Mesendoderm (in vitro differentiated cells): ENCODE measurements at regions not wholly inside any gene's neighbourhood (a gene's known extent, or its start where the extent isn't known, plus 50 kb on each side); places are given as distances from the start of the nearest gene placed in this dataset.
"Not testable (repeated sequence)": the region's sequence is repeated elsewhere in the genome, so short reads cannot be mapped to it uniquely, and the experiment has no call there.

Experiments used
- DNase-seq: peaks from one replicate; pipeline ENCODE4 v3.0.0; 2013
- H2AK5ac ChIP-seq: 2 replicates; pipeline ENCODE4 v1.6.1; 2013; ENCODE audit warnings: low read length, inconsistent platforms
- H2BK120ac ChIP-seq: 2 replicates; pipeline ENCODE4 v1.6.1; 2013; ENCODE audit warnings: low read depth, mild to moderate bottlenecking, low read length, moderate library complexity, mixed read lengths
- H2BK15ac ChIP-seq: replicated peaks from 2 replicates; pipeline ENCODE4 v1.6.1; 2013; ENCODE audit warnings: low read depth, mild to moderate bottlenecking, moderate library complexity
- H2BK5ac ChIP-seq: 2 replicates; pipeline ENCODE4 v1.6.1; 2013; ENCODE audit warnings: low read length, inconsistent platforms
- H3K18ac ChIP-seq: 2 replicates; pipeline ENCODE4 v1.6.1; 2013; ENCODE audit warnings: mild to moderate bottlenecking, low read length, mixed read lengths
- H3K23ac ChIP-seq: one replicate; pipeline ENCODE4 v1.6.1; 2013; ENCODE audit warnings: low read length
- H3K27ac ChIP-seq: 2 replicates; pipeline ENCODE4 v1.5.1; 2013; ENCODE audit warnings: low read depth, mild to moderate bottlenecking, inconsistent platforms, low read length, moderate library complexity
- H3K27me3 ChIP-seq: 2 replicates; pipeline ENCODE4 v1.6.1; 2013; ENCODE audit warnings: low read length, control low read depth, mild to moderate bottlenecking, inconsistent platforms; ENCODE audit not compliant: insufficient read depth, poor library complexity
- H3K36me3 ChIP-seq: 2 replicates; pipeline ENCODE4 v1.6.1; 2013; ENCODE audit warnings: low read length, inconsistent platforms; ENCODE audit not compliant: control insufficient read depth, insufficient read depth
- H3K4ac ChIP-seq: one replicate; pipeline ENCODE4 v1.6.1; 2013; ENCODE audit warnings: low read depth, mild to moderate bottlenecking, low read length, moderate library complexity
- H3K4me1 ChIP-seq: 2 replicates; pipeline ENCODE4 v1.6.1; 2013; ENCODE audit warnings: low read depth, low read length, inconsistent platforms; ENCODE audit not compliant: control insufficient read depth
- H3K4me2 ChIP-seq: 2 replicates; pipeline ENCODE4 v1.6.1; 2013; ENCODE audit warnings: low read length
- H3K4me3 ChIP-seq: 2 replicates; pipeline ENCODE4 v1.5.1; 2013; ENCODE audit warnings: mild to moderate bottlenecking, low read length
- H3K56ac ChIP-seq: one replicate; pipeline ENCODE4 v1.6.1; 2013; ENCODE audit warnings: low read length
- H3K79me1 ChIP-seq: 2 replicates; pipeline ENCODE4 v1.6.1; 2013; ENCODE audit warnings: low read length, inconsistent platforms
- H3K79me2 ChIP-seq: 2 replicates; pipeline ENCODE4 v1.6.1; 2013; ENCODE audit warnings: mild to moderate bottlenecking, low read length; ENCODE audit not compliant: control insufficient read depth, insufficient read depth
- H3K9ac ChIP-seq: 2 replicates; pipeline ENCODE4 v1.6.1; 2013; ENCODE audit warnings: low read length, inconsistent platforms
- H4K5ac ChIP-seq: one replicate; pipeline ENCODE4 v1.6.1; 2013; ENCODE audit warnings: low read length
- H4K8ac ChIP-seq: one replicate; pipeline ENCODE4 v1.6.1; 2013; ENCODE audit warnings: low read depth, mild to moderate bottlenecking, control low read depth, low read length, moderate library complexity
- WGBS: extraction: QIAGEN DNeasy Blood & Tissue Kit; methylation state at CpG from one replicate; pipeline ENCODE4 v1.1.7; 2013; ENCODE audit warnings: low lambda C conversion rate, missing lambda C conversion rate; ENCODE audit not compliant: insufficient coverage; ENCODE audit errors: extremely low coverage; 5-methylcytosine and 5-hydroxymethylcytosine counted together

- not testable (repeated sequence) for H3K36me3 ChIP-seq, H3K56ac ChIP-seq, H3K4ac ChIP-seq
Measured at GRCh38 chr17:20633268-20634059, 53.9 kb downstream of the CDRT15L2 start.

DNA sequence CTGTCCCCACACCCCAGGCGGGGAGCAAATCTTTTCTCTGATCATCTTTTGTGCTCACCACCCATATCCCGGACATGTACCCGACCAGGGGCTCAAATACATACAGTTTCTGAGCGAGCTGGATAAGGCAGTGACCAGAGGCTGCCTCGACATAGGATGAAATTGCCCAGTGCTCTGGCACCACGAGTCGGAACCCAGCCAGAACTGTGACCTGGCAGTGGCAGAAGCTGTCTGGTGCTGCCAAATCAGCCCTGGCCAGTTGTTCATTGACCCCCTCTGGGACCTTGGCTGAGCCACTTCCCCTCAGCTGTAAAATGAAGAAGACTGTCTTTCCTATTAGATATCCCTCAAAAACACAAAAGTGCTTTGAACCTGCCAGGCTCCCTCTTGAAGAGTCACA, 60.6 kb downstream of the CDRT15L2 start:
- H3K4ac ChIP-seq, H3K27me3 ChIP-seq, H3K4me3 ChIP-seq, DNase-seq, H3K4me2 ChIP-seq, H3K9ac ChIP-seq, H3K36me3 ChIP-seq, H3K79me1 ChIP-seq, H3K56ac ChIP-seq, H2BK15ac ChIP-seq, H3K18ac ChIP-seq, H2AK5ac ChIP-seq, H3K4me1 ChIP-seq, H4K5ac ChIP-seq, H4K8ac ChIP-seq, H3K23ac ChIP-seq, H3K27ac ChIP-seq, H2BK120ac ChIP-seq, H2BK5ac ChIP-seq, H3K79me2 ChIP-seq: not testable (repeated sequence)
- WGBS = no CpG with 5 or more reads among the region's 7 CpGs

More at GRCh38 chr17:20633268-20634059, 53.9 kb downstream of the CDRT15L2 start:
- H3K27ac ChIP-seq, H2BK5ac ChIP-seq, H3K23ac ChIP-seq, H3K79me2 ChIP-seq, H2BK15ac ChIP-seq, H2AK5ac ChIP-seq, H2BK120ac ChIP-seq, H3K4me1 ChIP-seq, H3K18ac ChIP-seq, H3K27me3 ChIP-seq, DNase-seq, H4K5ac ChIP-seq, H3K79me1 ChIP-seq, H4K8ac ChIP-seq, H3K9ac ChIP-seq, H3K4me2 ChIP-seq, H3K4me3 ChIP-seq: not testable (repeated sequence)
- no CpG with 5 or more reads among the region's 33 CpGs for WGBS

GRCh38 chr17:20646661-20647272, 67.2 kb downstream of the CDRT15L2 start:
- H4K5ac ChIP-seq, H3K27me3 ChIP-seq, H3K4me3 ChIP-seq, H3K9ac ChIP-seq, H3K4me1 ChIP-seq, H3K23ac ChIP-seq, H4K8ac ChIP-seq, H3K27ac ChIP-seq, H2BK120ac ChIP-seq, H3K4ac ChIP-seq, H3K4me2 ChIP-seq, H2BK15ac ChIP-seq, H2AK5ac ChIP-seq, H3K56ac ChIP-seq, H2BK5ac ChIP-seq, H3K79me1 ChIP-seq, H3K79me2 ChIP-seq, H3K18ac ChIP-seq, H3K36me3 ChIP-seq: not testable (repeated sequence)
- WGBS = no CpG with 5 or more reads among the region's 13 CpGs
- peak; percentile 48 for DNase-seq

DNA sequence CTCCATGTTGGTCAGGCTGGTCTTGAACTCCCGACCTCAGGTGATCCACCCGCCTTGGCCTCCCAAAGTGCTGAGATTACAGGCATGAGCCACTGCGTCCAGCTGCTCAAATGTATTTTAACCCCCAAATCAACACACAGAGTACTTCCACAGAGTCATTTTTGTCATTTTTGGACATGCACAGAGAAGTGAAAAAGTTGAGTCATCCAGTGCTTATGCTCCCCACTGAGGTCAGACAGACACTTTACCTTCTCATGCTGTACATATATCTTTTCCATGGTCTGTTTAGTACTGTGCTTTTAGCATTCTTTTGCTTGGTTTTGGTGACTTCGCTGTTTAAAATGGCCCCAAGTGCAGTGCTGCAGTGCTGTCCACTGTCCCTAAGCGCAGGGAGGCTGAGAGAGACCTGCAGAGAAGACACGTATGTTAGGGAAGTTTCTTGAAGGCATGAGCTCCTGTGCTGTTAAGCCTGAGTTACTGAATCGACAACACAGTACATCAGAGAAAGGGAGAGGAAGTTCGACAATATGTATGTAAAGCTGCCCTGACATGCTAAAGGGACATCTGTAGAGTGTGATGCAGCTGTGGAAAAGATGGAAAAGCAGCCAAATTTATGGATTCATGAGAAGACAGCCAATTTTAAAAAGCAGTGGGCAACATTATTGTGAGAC, 69.7 kb downstream of the CDRT15L2 start:
- not testable (repeated sequence) for H3K4ac ChIP-seq, H3K56ac ChIP-seq, H3K79me2 ChIP-seq, H3K79me1 ChIP-seq, DNase-seq, H4K5ac ChIP-seq, H2AK5ac ChIP-seq, H3K4me2 ChIP-seq, H3K4me1 ChIP-seq, H2BK5ac ChIP-seq, H3K18ac ChIP-seq, H2BK15ac ChIP-seq, H3K27me3 ChIP-seq, H4K8ac ChIP-seq, H3K36me3 ChIP-seq, H2BK120ac ChIP-seq, H3K9ac ChIP-seq, H3K27ac ChIP-seq, H3K23ac ChIP-seq, H3K4me3 ChIP-seq
- WGBS = no CpG with 5 or more reads among the region's 8 CpGs

GRCh38 chr17:20651022-20651421, 71.5 kb downstream of the CDRT15L2 start:
- H2BK15ac ChIP-seq, DNase-seq, H3K79me1 ChIP-seq, H3K56ac ChIP-seq, H2BK120ac ChIP-seq, H3K4ac ChIP-seq, H4K5ac ChIP-seq, H3K79me2 ChIP-seq, H3K4me3 ChIP-seq, H3K27ac ChIP-seq, H3K9ac ChIP-seq, H4K8ac ChIP-seq, H2BK5ac ChIP-seq, H3K18ac ChIP-seq, H3K36me3 ChIP-seq, H3K4me2 ChIP-seq, H2AK5ac ChIP-seq, H3K4me1 ChIP-seq, H3K27me3 ChIP-seq, H3K23ac ChIP-seq: not testable (repeated sequence)
- no CpG with 5 or more reads among the region's 8 CpGs for WGBS
